IMR-90 (cell line): ENCODE measurements at regions not wholly inside any gene's neighbourhood (a gene's known extent, or its start where the extent isn't known, plus 50 kb on each side); places are given as distances from the start of the nearest gene placed in this dataset.

ENCODE experiments used
- ATAC-seq: fragments of 200-7000 bp; cut with Tn5 transposase; 2 replicates; pipeline ENCODE4 v1.9.1; 2020; ENCODE audit warnings: low read depth, mild to moderate bottlenecking, moderate library complexity
- BruUV-seq: library from RNA; stranded (reverse); fragments of 400-500 nt; replicated peaks from 2 replicates; lab custom pipeline; 2021; lab: Mats Ljungman, UMichigan
- CTCF ChIA-PET: fragments of 300-600 bp; formaldehyde crosslinking; extraction: SDS; loops from one replicate; lab custom pipeline; 2021; ENCODE audit warnings: antibody characterized with exemption; lab: Yijun Ruan, JAX
- POLR2A ChIA-PET: fragments of 300-600 bp; sonication (Branson Sonifier 250); formaldehyde crosslinking; loops from one replicate; lab custom pipeline; 2022; ENCODE audit warnings: antibody characterized with exemption; ENCODE audit not compliant: unreplicated experiment; lab: Charles Lee
- DNase-seq: peaks from one replicate; pipeline ENCODE4 v3.0.0; 2013
- H2AFZ ChIP-seq: replicated peaks from 2 replicates; pipeline ENCODE3; 2013; ENCODE audit warnings: low read length, mild to moderate bottlenecking; ENCODE audit not compliant: poor library complexity
- H2AK5ac ChIP-seq: 2 replicates; pipeline ENCODE4 v1.6.1; 2013; ENCODE audit warnings: low read depth, low read length, inconsistent platforms
- H2AK9ac ChIP-seq: replicated peaks from 2 replicates; pipeline ENCODE3; 2013; ENCODE audit warnings: mild to moderate bottlenecking, low read depth, low read length, moderate library complexity; ENCODE audit not compliant: poor library complexity
- H2BK120ac ChIP-seq: 2 replicates; pipeline ENCODE4 v1.6.1; 2013; ENCODE audit warnings: low read depth, low read length, inconsistent platforms
- H2BK15ac ChIP-seq: 3 replicates; pipeline ENCODE4 v1.6.1; 2013; ENCODE audit warnings: low read depth, low read length, inconsistent platforms
- H2BK20ac ChIP-seq: 2 replicates; pipeline ENCODE4 v1.6.1; 2013; ENCODE audit warnings: low read depth, mild to moderate bottlenecking, inconsistent platforms, low read length, moderate library complexity
- H2BK5ac ChIP-seq: 2 replicates; pipeline ENCODE4 v1.6.1; 2013; ENCODE audit warnings: mild to moderate bottlenecking, low read depth, low read length, inconsistent platforms; ENCODE audit not compliant: poor library complexity, severe bottlenecking
- H3K14ac ChIP-seq: replicated peaks from 2 replicates; pipeline ENCODE4 v1.6.1; 2013; ENCODE audit warnings: low read depth, low read length, inconsistent platforms
- H3K18ac ChIP-seq: 2 replicates; pipeline ENCODE4 v1.6.1; 2013; ENCODE audit warnings: low read depth, low read length, control low read depth
- H3K23ac ChIP-seq: 2 replicates; pipeline ENCODE4 v1.6.1; 2013; ENCODE audit warnings: low read depth, low read length, inconsistent platforms
- H3K27ac ChIP-seq: 2 replicates; pipeline ENCODE4 v1.5.1; 2013; ENCODE audit warnings: mild to moderate bottlenecking, control low read depth, low read length; ENCODE audit not compliant: insufficient read depth
- H3K27me3 ChIP-seq: 2 replicates; pipeline ENCODE4 v1.6.1; 2013; ENCODE audit warnings: low read length; ENCODE audit not compliant: control insufficient read depth, insufficient read depth
- H3K36me3 ChIP-seq: 2 replicates; pipeline ENCODE4 v1.6.1; 2013; ENCODE audit warnings: low read length, mixed read lengths; ENCODE audit not compliant: control insufficient read depth, insufficient read depth
- H3K4ac ChIP-seq: 2 replicates; pipeline ENCODE4 v1.6.1; 2013; ENCODE audit warnings: low read depth, low read length, inconsistent platforms
- H3K4me1 ChIP-seq: 2 replicates; pipeline ENCODE4 v1.6.1; 2013; ENCODE audit warnings: low read length, mixed read lengths; ENCODE audit not compliant: control insufficient read depth, insufficient read depth
- H3K4me2 ChIP-seq: 2 replicates; pipeline ENCODE4 v1.6.1; 2013; ENCODE audit warnings: low read depth, mild to moderate bottlenecking, control low read depth, low read length, moderate library complexity
- H3K4me3 ChIP-seq: 2 replicates; pipeline ENCODE4 v1.5.1; 2013; ENCODE audit warnings: low read depth, mild to moderate bottlenecking, control low read depth, low read length, moderate library complexity; ENCODE audit not compliant: insufficient read depth
- H3K56ac ChIP-seq: 2 replicates; pipeline ENCODE4 v1.6.1; 2013; ENCODE audit warnings: low read length, inconsistent platforms; ENCODE audit not compliant: insufficient read depth; ENCODE audit errors: extremely low read depth
- H3K79me1 ChIP-seq, 2 experiments: 2 replicates each; pipeline ENCODE4 v1.6.1; 2013; ENCODE audit warnings: low read length in 2 of 2, inconsistent platforms in 1 of 2, low read depth in 1 of 2
- H3K9ac ChIP-seq: 2 replicates; pipeline ENCODE4 v1.6.1; 2013; ENCODE audit warnings: low read depth, low read length, control low read depth
- H3K9me1 ChIP-seq: 2 replicates; pipeline ENCODE4 v1.6.1; 2013; ENCODE audit warnings: low read length, inconsistent platforms; ENCODE audit not compliant: insufficient read depth
- H3K9me3 ChIP-seq: 2 replicates; pipeline ENCODE4 v1.6.1; 2013; ENCODE audit warnings: low read length; ENCODE audit not compliant: control insufficient read depth, insufficient read depth
- H4K20me1 ChIP-seq: 2 replicates; pipeline ENCODE4 v1.6.1; 2013; ENCODE audit warnings: low read length, inconsistent platforms; ENCODE audit not compliant: insufficient read depth
- H4K5ac ChIP-seq: 2 replicates; pipeline ENCODE4 v1.6.1; 2013; ENCODE audit warnings: mild to moderate bottlenecking, low read depth, low read length, control low read depth
- H4K8ac ChIP-seq, 2 experiments: 2 replicates each; pipeline ENCODE4 v1.6.1; 2013; ENCODE audit warnings: low read depth in 2 of 2, low read length in 2 of 2, control low read depth in 1 of 2, inconsistent platforms in 1 of 2
- H4K91ac ChIP-seq: 2 replicates; pipeline ENCODE4 v1.6.1; 2013; ENCODE audit warnings: low read depth, low read length, inconsistent platforms; ENCODE audit not compliant: insufficient read depth
- BHLHE40 ChIP-seq: fragments of 150-350 bp; IDR thresholded peaks from 2 replicates; pipeline ENCODE4 v1.6.1; 2016; ENCODE audit warnings: mild to moderate bottlenecking, low read depth, low read length
- CEBPB ChIP-seq: IDR thresholded peaks from 2 replicates; pipeline ENCODE4 v1.6.1; 2012; ENCODE audit warnings: low read depth, low read length, improper control_type of control experiment
- CTCF ChIP-seq: conservative IDR thresholded peaks from 2 replicates; pipeline ENCODE4 v1.5.1; 2012; ENCODE audit warnings: mild to moderate bottlenecking, low read depth, low read length, improper control_type of control experiment
- ELK1 ChIP-seq: fragments of 150-350 bp; IDR thresholded peaks from 2 replicates; pipeline ENCODE4 v1.6.1; 2016; ENCODE audit warnings: low read depth, mild to moderate bottlenecking, low read length, moderate library complexity, borderline replicate concordance
- FOS ChIP-seq: fragments of 150-350 bp; IDR thresholded peaks from 2 replicates; pipeline ENCODE4 v1.6.1; 2016; ENCODE audit warnings: low read depth, low read length
- MAFK ChIP-seq: IDR thresholded peaks from 2 replicates; pipeline ENCODE4 v1.6.1; 2012; ENCODE audit warnings: low read depth, low read length, improper control_type of control experiment
- MAZ ChIP-seq: IDR thresholded peaks from 2 replicates; pipeline ENCODE4 v1.6.1; 2012; ENCODE audit warnings: low read depth, mild to moderate bottlenecking, low read length, improper control_type of control experiment, moderate library complexity, borderline replicate concordance
- MXI1 ChIP-seq: IDR thresholded peaks from 2 replicates; pipeline ENCODE4 v1.6.1; 2012; ENCODE audit warnings: low read depth, mild to moderate bottlenecking, low read length, moderate library complexity, borderline replicate concordance
- NFE2L2 ChIP-seq: fragments of 150-350 bp; IDR thresholded peaks from 2 replicates; pipeline ENCODE4 v1.6.1; 2016; ENCODE audit warnings: low read depth, mild to moderate bottlenecking, low read length
- POLR2A ChIP-seq: IDR thresholded peaks from 2 replicates; pipeline ENCODE4 v1.6.1; 2012; ENCODE audit warnings: mild to moderate bottlenecking, low read depth, low read length
- RAD21 ChIP-seq: IDR thresholded peaks from 2 replicates; pipeline ENCODE4 v1.6.1; 2012; ENCODE audit warnings: low read length, improper control_type of control experiment
- RCOR1 ChIP-seq: IDR thresholded peaks from 2 replicates; pipeline ENCODE4 v1.6.1; 2012; ENCODE audit warnings: mild to moderate bottlenecking, low read length, improper control_type of control experiment; ENCODE audit not compliant: insufficient replicate concordance
- RFX5 ChIP-seq: IDR thresholded peaks from 2 replicates; pipeline ENCODE4 v1.8.0; 2012; ENCODE audit warnings: low read depth, mild to moderate bottlenecking, low read length, moderate library complexity
- SMC3 ChIP-seq: fragments of 150-350 bp; IDR thresholded peaks from 2 replicates; pipeline ENCODE4 v1.6.1; 2016; ENCODE audit warnings: low read depth, mild to moderate bottlenecking, antibody characterized with exemption, low read length, moderate library complexity
- WGBS, 2 experiments: methylation state at CpG; one replicate each; pipeline versions ENCODE4 v1.1.5 to v1.1.7; 2013; ENCODE audit warnings: missing lambda C conversion rate in 2 of 2; ENCODE audit not compliant: insufficient read length in 1 of 2; ENCODE audit errors: extremely low coverage in 2 of 2; 5-methylcytosine and 5-hydroxymethylcytosine counted together
- dilution Hi-C: fragments of 300-500 bp; cut with HindIII; formaldehyde crosslinking; loops from one replicate; pipeline ENCODE4 v1.14.3; 2018; ENCODE audit warnings: low sequenced_read_pairs; ENCODE audit not compliant: unreplicated experiment
- in situ Hi-C: fragments of 300-500 bp; cut with MboI; formaldehyde crosslinking; loops from 3 replicates; pipeline ENCODE4 v1.14.3; 2019; ENCODE audit warnings: low sequenced_read_pairs, inconsistent platforms, mixed read lengths
- intact Hi-C: fragments of 100-400 bp; cut with micrococcal nuclease; formaldehyde crosslinking; loops from 2 replicates; pipeline ENCODE4 v1.10.0; 2022
- TF ChIP-seq, protein P1 (sequence below): fragments of 150-350 bp; IDR thresholded peaks from 2 replicates; pipeline ENCODE4 v1.6.1; 2017; ENCODE audit warnings: mild to moderate bottlenecking, antibody characterized with exemption, low read length, low read depth

DNA sequence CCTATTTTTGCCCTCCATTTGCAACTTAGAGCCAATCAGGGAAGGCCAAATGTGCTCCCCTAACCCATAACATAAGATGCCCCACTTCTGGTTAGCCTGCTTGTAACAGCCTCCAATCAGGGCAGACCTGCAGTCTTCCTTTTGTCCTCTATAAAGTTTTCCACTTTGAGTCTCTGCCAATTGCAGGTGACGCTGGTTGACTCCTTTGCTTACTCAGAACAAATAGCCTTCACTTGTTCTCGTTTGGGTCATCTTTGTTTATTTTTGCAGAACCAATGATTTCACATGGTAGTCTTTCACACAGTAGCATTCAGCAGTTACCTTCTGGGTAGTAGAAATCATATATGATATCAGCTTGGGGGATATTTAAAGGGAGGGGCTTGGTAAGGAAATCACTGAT is 225.6 kb downstream of the MINAR1 start:
- whole genome bisulfite sequencing, 2 experiments, result 80% methylated on average over 1 of the region's 2 CpGs; no CpG with 5 or more reads in 1 of the 2 experiments

More for the DNA sequence above, 225.6 kb downstream of the MINAR1 start:
- no peak overlapping the region for H3K4ac ChIP-seq
- intact Hi-C loops (no loop called here), dilution Hi-C loops (no loop called here), in situ Hi-C loops (no loop called here)
- ATAC-seq, result no peak
- peaks cover 6% of the 10 kb centered on the region for H3K27me3 ChIP-seq
- H2AK5ac ChIP-seq, result no peak overlapping the region
- ChIA-PET POLR2A (no interaction called here), CTCF (interaction anchor here (0.6 kb wide), 1 partner anchor 109 kb away, joined by 3 read pairs; no protein-coding TSS in a partner anchor)
- no peak overlapping the region for H3K56ac ChIP-seq
- H3K23ac ChIP-seq, result no peak overlapping the region
- no peak overlapping the region for H4K8ac ChIP-seq
- no peak overlapping the region for H3K9ac ChIP-seq
- no peak overlapping the region for H3K27ac ChIP-seq
- H3K9me1 ChIP-seq, result no peaks in the 10 kb centered on the region
- H2BK15ac ChIP-seq, result no peak overlapping the region
- no peak for TF ChIP-seq CEBPB
- TF ChIP-seq MAFK, result no peak
- no peak for TF ChIP-seq FOS
- no peak for TF ChIP-seq SMC3
- no peak for TF ChIP-seq BHLHE40
- no peak for TF ChIP-seq MAZ
- TF ChIP-seq, protein P1, sequence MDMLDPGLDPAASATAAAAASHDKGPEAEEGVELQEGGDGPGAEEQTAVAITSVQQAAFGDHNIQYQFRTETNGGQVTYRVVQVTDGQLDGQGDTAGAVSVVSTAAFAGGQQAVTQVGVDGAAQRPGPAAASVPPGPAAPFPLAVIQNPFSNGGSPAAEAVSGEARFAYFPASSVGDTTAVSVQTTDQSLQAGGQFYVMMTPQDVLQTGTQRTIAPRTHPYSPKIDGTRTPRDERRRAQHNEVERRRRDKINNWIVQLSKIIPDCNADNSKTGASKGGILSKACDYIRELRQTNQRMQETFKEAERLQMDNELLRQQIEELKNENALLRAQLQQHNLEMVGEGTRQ, result no peak
- TF ChIP-seq ELK1, result no peak
- no peak for TF ChIP-seq RFX5
- no peak for TF ChIP-seq MXI1
- TF ChIP-seq RAD21, result no peak
- no peak for TF ChIP-seq POLR2A
- TF ChIP-seq CTCF, result no peak
- no peak for TF ChIP-seq NFE2L2
- TF ChIP-seq RCOR1, result no peak
- no peak overlapping the region for H4K91ac ChIP-seq
- H3K79me1 ChIP-seq, result no peaks in the 10 kb centered on the region
- no peak overlapping the region for H3K4me2 ChIP-seq
- no peak overlapping the region for H2AK9ac ChIP-seq
- H2BK120ac ChIP-seq, result no peak overlapping the region
- H3K36me3 ChIP-seq, result no peaks in the 10 kb centered on the region
- no TSS peak for BruUV-seq
- no peak overlapping the region for H3K4me3 ChIP-seq
- no peaks in the 10 kb centered on the region for H3K9me3 ChIP-seq
- no peak overlapping the region for H4K5ac ChIP-seq
- H4K20me1 ChIP-seq, result no peaks in the 10 kb centered on the region
- H2BK5ac ChIP-seq, result no peak overlapping the region
- no peaks in the 10 kb centered on the region; the same call in 1 of the 2 replicates for H3K4me1 ChIP-seq
- no peak overlapping the region for H2BK20ac ChIP-seq
- no peak overlapping the region for H2AFZ ChIP-seq
- DNase-seq, result no peak
- no peak overlapping the region for H3K18ac ChIP-seq
- H3K14ac ChIP-seq, result no peak overlapping the region
